CD14-positive monocyte (primary cell): ENCODE measurements at regions not wholly inside any gene's neighbourhood (a gene's known extent, or its start where the extent isn't known, plus 50 kb on each side); places are given as distances from the start of the nearest gene placed in this dataset.

Source experiments
- DNase-seq, 3 donors: peaks; one replicate each; pipeline ENCODE4 v3.0.0-alpha.2; 2011 to 2022
- H2AFZ ChIP-seq: 2 replicates; pipeline ENCODE4 v1.6.0; 2012; ENCODE audit warnings: mild to moderate bottlenecking, low read depth, low read length, inconsistent platforms; ENCODE audit not compliant: insufficient read depth, poor library complexity, severe bottlenecking
- H3K27ac ChIP-seq, 2 donors: 1 replicate in 1 of 2; 2 replicates in 1 of 2; pipeline ENCODE4 v1.5.1; 2012 to 2013; ENCODE audit warnings: low read length in 2 of 2, control low read depth in 1 of 2, inconsistent platforms in 1 of 2, low read depth in 1 of 2, mild to moderate bottlenecking in 1 of 2
- H3K27me3 ChIP-seq, 2 donors: one replicate each; pipeline versions ENCODE4 v1.6.0 to v1.6.1; 2011 to 2013; ENCODE audit warnings: low read length in 2 of 2; ENCODE audit not compliant: control insufficient read depth in 2 of 2, insufficient read depth in 2 of 2
- H3K36me3 ChIP-seq, 2 donors: replicated peaks in 1 of 2; 1 replicate in 1 of 2; 2 replicates in 1 of 2; pipeline versions ENCODE4 v1.5.1 to v1.6.1; 2012 to 2013; ENCODE audit warnings: low read length in 2 of 2, control low read depth in 1 of 2, inconsistent platforms in 1 of 2, mild to moderate bottlenecking in 1 of 2; ENCODE audit not compliant: insufficient read depth in 2 of 2, control insufficient read depth in 1 of 2
- H3K4me1 ChIP-seq, 2 donors: 1 replicate in 1 of 2; 2 replicates in 1 of 2; pipeline versions ENCODE4 v1.5.1 to v1.6.1; 2012 to 2013; ENCODE audit warnings: low read length in 2 of 2, control low read depth in 1 of 2, inconsistent platforms in 1 of 2, mild to moderate bottlenecking in 1 of 2, moderate library complexity in 1 of 2; ENCODE audit not compliant: insufficient read depth in 2 of 2, control insufficient read depth in 1 of 2
- H3K4me2 ChIP-seq: replicated peaks from 2 replicates; pipeline ENCODE3; 2012; ENCODE audit warnings: low read length, moderate library complexity, mild to moderate bottlenecking; ENCODE audit not compliant: poor library complexity, severe bottlenecking; ENCODE audit errors: extremely low read depth
- H3K4me3 ChIP-seq, 3 experiments: fragments of 200-600 bp in 1 of 3; sonication (generic) in 1 of 3; replicated peaks in 1 of 3; 1 replicate in 2 of 3; 2 replicates in 1 of 3; pipeline ENCODE4 v1.5.1; 2011 to 2013; ENCODE audit warnings: low read length in 3 of 3, mild to moderate bottlenecking in 3 of 3, control low read depth in 2 of 3, low read depth in 2 of 3, inconsistent platforms in 1 of 3, moderate library complexity in 1 of 3
- H3K79me2 ChIP-seq: 2 replicates; pipeline ENCODE4 v1.6.0; 2012; ENCODE audit warnings: mild to moderate bottlenecking, control low read depth, inconsistent platforms, low read length, moderate library complexity; ENCODE audit not compliant: insufficient read depth
- H3K9ac ChIP-seq: 2 replicates; pipeline ENCODE4 v1.6.0; 2017; ENCODE audit warnings: low read length, mild to moderate bottlenecking; ENCODE audit not compliant: insufficient read depth, poor library complexity, severe bottlenecking
- H3K9me3 ChIP-seq, 2 donors: replicated peaks in 1 of 2; 1 replicate in 1 of 2; 2 replicates in 1 of 2; pipeline versions ENCODE4 v1.5.1 to v1.6.1; 2012 to 2013; ENCODE audit warnings: low read length in 2 of 2, control low read depth in 1 of 2; ENCODE audit not compliant: control insufficient read depth in 1 of 2, insufficient read depth in 1 of 2
- H4K20me1 ChIP-seq: 2 replicates; pipeline ENCODE4 v1.6.0; 2012; ENCODE audit warnings: mild to moderate bottlenecking, low read length, control low read depth, moderate library complexity; ENCODE audit not compliant: insufficient read depth
- H3K27ac Mint-ChIP-seq, 7 donors: one replicate each; pipeline ENCODE4 v1.8.0; 2020; ENCODE audit warnings: mild to moderate bottlenecking in 7 of 7, mixed read lengths in 7 of 7, moderate library complexity in 6 of 7, inconsistent platforms in 2 of 7
- H3K27me3 Mint-ChIP-seq, 3 donors: one replicate each; pipeline ENCODE4 v1.8.0; 2021 to 2022; ENCODE audit warnings: low read depth in 3 of 3, mild to moderate bottlenecking in 3 of 3, mixed read lengths in 3 of 3, moderate library complexity in 3 of 3, inconsistent platforms in 1 of 3
- H3K36me3 Mint-ChIP-seq, 2 donors: one replicate each; pipeline ENCODE4 v1.8.0; 2020; ENCODE audit warnings: mixed read lengths in 2 of 2, inconsistent platforms in 1 of 2, mild to moderate bottlenecking in 1 of 2
- H3K4me1 Mint-ChIP-seq: one replicate; pipeline ENCODE4 v1.8.0; 2020; ENCODE audit warnings: mild to moderate bottlenecking, mixed read lengths
- H3K4me3 Mint-ChIP-seq, 2 donors: one replicate each; pipeline ENCODE4 v1.8.0; 2020; ENCODE audit warnings: mild to moderate bottlenecking in 2 of 2, mixed read lengths in 2 of 2, moderate library complexity in 1 of 2
- H3K9me3 Mint-ChIP-seq, 7 donors: one replicate each; pipeline ENCODE4 v1.8.0; 2020 to 2022; ENCODE audit warnings: mixed read lengths in 7 of 7, mild to moderate bottlenecking in 6 of 7, moderate library complexity in 6 of 7, inconsistent platforms in 2 of 7
- CTCF ChIP-seq: fragments of 200-600 bp; IDR thresholded peaks from one replicate; pipeline ENCODE4 v1.8.0; 2022; ENCODE audit warnings: antibody characterized with exemption, mild to moderate bottlenecking
- WGBS: methylation state at CpG from one replicate; pipeline ENCODE4 v1.1.5; 2013; ENCODE audit warnings: missing lambda C conversion rate; ENCODE audit not compliant: insufficient coverage; 5-methylcytosine and 5-hydroxymethylcytosine counted together
- intact Hi-C, 2 donors: fragments of 100-400 bp; cut with micrococcal nuclease; formaldehyde crosslinking; loops; one replicate each; pipeline versions ENCODE4 v1.15.0 to v1.15.1; 2023

- no peak overlapping the region for H3K9ac ChIP-seq
- H3K4me1 ChIP-seq = no peaks in the 10 kb centered on the region
- no peak overlapping the region for H3K4me3 ChIP-seq
- H3K27ac Mint-ChIP-seq = no peak overlapping the region
- H4K20me1 ChIP-seq = no peaks in the 10 kb centered on the region
- H3K36me3 Mint-ChIP-seq = no peaks in the 10 kb centered on the region
- no peaks in the 10 kb centered on the region for H3K36me3 ChIP-seq
- H3K4me3 Mint-ChIP-seq = no peak overlapping the region
- H3K79me2 ChIP-seq = no peaks in the 10 kb centered on the region
- 90% methylated on average over 9 of the region's 14 CpGs for WGBS
- intact Hi-C loops = no loop called here
- H3K9me3 Mint-ChIP-seq = peaks cover 11 to 40% (median 18%) of the 10 kb centered on the region in 7 donors
- no peak overlapping the region for H2AFZ ChIP-seq
- H3K27me3 Mint-ChIP-seq = peaks cover 0 to 1% (median 1%) of the 10 kb centered on the region in 3 donors
- no peak for DNase-seq
- H3K4me1 Mint-ChIP-seq = no peaks in the 10 kb centered on the region
- peaks cover 12 to 35% of the 10 kb centered on the region in 2 donors for H3K9me3 ChIP-seq
- no peaks in the 10 kb centered on the region for H3K27me3 ChIP-seq
- no peak overlapping the region for H3K4me2 ChIP-seq
- no peak for TF ChIP-seq CTCF
- H3K27ac ChIP-seq = no peak overlapping the region
Measured at GRCh38 chr22:47663615-47664605, 901.5 kb downstream of the TBC1D22A start.

- no peak overlapping the region for H3K4me3 ChIP-seq
- no peak overlapping the region for H3K9ac ChIP-seq
- no peak overlapping the region for H3K4me3 Mint-ChIP-seq
- H3K4me2 ChIP-seq = no peak overlapping the region
- no peaks in the 10 kb centered on the region for H3K4me1 Mint-ChIP-seq
- peaks cover 11 to 33% (median 14%) of the 10 kb centered on the region in 7 donors for H3K9me3 Mint-ChIP-seq
- H4K20me1 ChIP-seq = no peaks in the 10 kb centered on the region
- no peaks in the 10 kb centered on the region for H3K4me1 ChIP-seq
- H2AFZ ChIP-seq = no peak overlapping the region
- intact Hi-C loops = no loop called here
- 80% methylated on average over 1 of the region's 3 CpGs for WGBS
- no peak for TF ChIP-seq CTCF
- H3K27ac Mint-ChIP-seq = no peak overlapping the region
- no peaks in the 10 kb centered on the region for H3K36me3 Mint-ChIP-seq
- peaks cover 0 to 1% (median 0%) of the 10 kb centered on the region in 3 donors for H3K27me3 Mint-ChIP-seq
- no peak for DNase-seq
- H3K9me3 ChIP-seq = peaks cover 18 to 36% of the 10 kb centered on the region in 2 donors
- no peak overlapping the region for H3K27ac ChIP-seq
- no peaks in the 10 kb centered on the region for H3K27me3 ChIP-seq
- H3K36me3 ChIP-seq = no peaks in the 10 kb centered on the region
- H3K79me2 ChIP-seq = no peaks in the 10 kb centered on the region
Measured at GRCh38 chr22:47659467-47660223, 897.2 kb downstream of the TBC1D22A start.
